ENCODE measurements at regions not wholly inside any gene's neighbourhood (a gene's known extent, or its start where the extent isn't known, plus 50 kb on each side); places are given as distances from the start of the nearest gene placed in this dataset.

- TF ChIP-seq CHD2 (IDR thresholded peaks at IDR 0.05; ENCODE audit: low read length, partially characterized antibody) (no peak), IRF3 (IDR thresholded peaks at IDR 0.05; ENCODE audit: low read depth, low read length) (no peak), NFIC (IDR thresholded peaks at IDR 0.05; ENCODE audit: borderline replicate concordance) (no peak), SIN3A (IDR thresholded peaks at IDR 0.05; ENCODE audit: borderline replicate concordance, low read depth, low read length) (no peak), POLR2AphosphoS5 (IDR thresholded peaks at IDR 0.05; ENCODE audit: low read depth, low read length) (no peak), CTCF (IDR thresholded peaks at IDR 0.05) (0 out of 2 replicates have a peak, but pooled peaks have one; percentile 8), TEAD4 (IDR thresholded peaks at IDR 0.05; ENCODE audit: borderline replicate concordance, insufficient read depth) (no peak), RAD21 (IDR thresholded peaks at IDR 0.05; ENCODE audit: low read length) (peak; percentile 22), GABPA (IDR thresholded peaks at IDR 0.05; ENCODE audit: low read depth) (no peak), RCOR1 (IDR thresholded peaks at IDR 0.05; ENCODE audit: low read length) (no peak)
Observed at GRCh38 chr9:86626802-86627201, 272.6 kb upstream of the TUT7 start (continued).

- H3F3A ChIP-seq (replicated peaks; ENCODE audit: insufficient read depth): no peaks in the 10 kb centered on the region
- DNase-seq: no peak
- ChIA-PET POLR2A (no interaction called here), CTCF (interaction anchor here (0.6 to 1.2 kb wide), 4 partner anchors 9 to 322 kb away, joined by 3 read pairs; no protein-coding TSS in a partner anchor)
- H2AFZ ChIP-seq (ENCODE audit: low read depth): peak overlapping the region; percentile 37; the same call in 1 of the 2 replicates
- H3K9ac ChIP-seq: no peak overlapping the region
- H3K27ac ChIP-seq (ENCODE audit: low read depth in 2 of 2, low read length in 1 of 2): no peak overlapping the region
- no peaks in the 10 kb centered on the region for H3K79me2 ChIP-seq (ENCODE audit: insufficient read depth)
- peaks cover 0 to 4% of the 10 kb centered on the region in 2 experiments; a peak in 2 of 4 replicates for H3K4me1 ChIP-seq (ENCODE audit: control insufficient read depth in 1 of 2, insufficient read depth in 2 of 2, low read depth in 1 of 2, low read length in 1 of 2)
- H3K36me3 ChIP-seq (replicated peaks in 1 of 2; ENCODE audit: control insufficient read depth in 1 of 2, insufficient read depth in 2 of 2, low read length in 1 of 2): no peaks in the 10 kb centered on the region
- no peaks in the 10 kb centered on the region for H4K20me1 ChIP-seq (ENCODE audit: insufficient read depth)
- H3K9me3 ChIP-seq: no peaks in the 10 kb centered on the region
- no peaks in the 10 kb centered on the region for H3K9me2 ChIP-seq
- no peaks in the 10 kb centered on the region for H3K27me3 ChIP-seq (ENCODE audit: insufficient read depth)
- H3K4me2 ChIP-seq: no peak overlapping the region
- 82% methylated on average over 5 of the region's 5 CpGs for WGBS (ENCODE audit: low lambda C conversion rate)
- no peak overlapping the region for H3K4me3 ChIP-seq (ENCODE audit: low read depth in 2 of 2, low read length in 1 of 2)
- TF ChIP-seq NFIC (IDR thresholded peaks at IDR 0.05; ENCODE audit: borderline replicate concordance) (no peak), EZH2phosphoT487 (IDR thresholded peaks at IDR 0.05; ENCODE audit: borderline replicate concordance, low read depth) (no peak), TEAD4 (IDR thresholded peaks at IDR 0.05; ENCODE audit: borderline replicate concordance, insufficient read depth) (no peak), PBX3 (IDR thresholded peaks at IDR 0.05) (no peak), CHD2 (IDR thresholded peaks at IDR 0.05; ENCODE audit: low read length, partially characterized antibody) (no peak), FOSL2 (IDR thresholded peaks at IDR 0.05; ENCODE audit: borderline replicate concordance, low read depth) (no peak), SIN3A (IDR thresholded peaks at IDR 0.05; ENCODE audit: borderline replicate concordance, low read depth, low read length) (no peak), RAD21 (IDR thresholded peaks at IDR 0.05; ENCODE audit: low read length) (no peak), TCF12 (IDR thresholded peaks at IDR 0.05) (no peak), GATA2 (CRISPR knock-in tag; IDR thresholded peaks at IDR 0.05) (no peak), JUND (IDR thresholded peaks at IDR 0.05) (no peak), MAX (IDR thresholded peaks at IDR 0.05; ENCODE audit: low read depth) (no peak), GABPA (IDR thresholded peaks at IDR 0.05; ENCODE audit: low read depth) (no peak), ZBTB33 (IDR thresholded peaks at IDR 0.05; ENCODE audit: borderline replicate concordance, low read depth) (no peak), TAF1 (IDR thresholded peaks at IDR 0.05; ENCODE audit: borderline replicate concordance, low read depth, low read length) (no peak), FOXM1 (IDR thresholded peaks at IDR 0.05; ENCODE audit: low read depth) (no peak), IRF3 (IDR thresholded peaks at IDR 0.05; ENCODE audit: low read depth, low read length) (no peak), NRF1 (IDR thresholded peaks at IDR 0.05; ENCODE audit: low read depth, low read length) (no peak), RFX5 (IDR thresholded peaks at IDR 0.05; ENCODE audit: low read length) (no peak)
Observed at GRCh38 chr9:86624630-86625029, 270.4 kb upstream of the TUT7 start.

Measured in SK-N-SH (cell line).